H1 (cell line): ENCODE measurements at regions not wholly inside any gene's neighbourhood (a gene's known extent, or its start where the extent isn't known, plus 50 kb on each side); places are given as distances from the start of the nearest gene placed in this dataset.

Source experiments
- CBX5 ChIP-seq: fragments of 300-800, 300-1000 bp; sonication (generic); IDR thresholded peaks from 2 replicates; pipeline ENCODE4 v1.7.1; 2016; ENCODE audit warnings: antibody characterized with exemption, low read length, low read depth
- CHD7 ChIP-seq: fragments of 300-600 bp; sonication (generic); IDR thresholded peaks from 2 replicates; pipeline ENCODE4 v1.7.1; 2012; ENCODE audit warnings: low read length, moderate library complexity, mild to moderate bottlenecking, inconsistent platforms; ENCODE audit not compliant: insufficient replicate concordance
- JUND ChIP-seq: IDR thresholded peaks from 2 replicates; pipeline ENCODE4 v1.6.1; 2011; ENCODE audit warnings: mild to moderate bottlenecking, improper control_type of control experiment, low read length

- TF ChIP-seq CHD7 (no peak), CBX5 (no peak), JUND (no peak)
Observed at GRCh38 chr10:120996456-120997034, 145.4 kb downstream of the WDR11 start (continued).
